HepG2 (cell line): ENCODE measurements at regions not wholly inside any gene's neighbourhood (a gene's known extent, or its start where the extent isn't known, plus 50 kb on each side); places are given as distances from the start of the nearest gene placed in this dataset.

Experiments
- ATAC-seq: fragments of 200-7000 bp; cut with Tn5 transposase; 3 replicates; pipeline ENCODE4 v1.9.1; 2020; ENCODE audit warnings: mild to moderate bottlenecking, moderate library complexity
- BruUV-seq: library from RNA; stranded (reverse); fragments of 400-500 nt; replicated peaks from 2 replicates; lab custom pipeline; 2021; lab: Mats Ljungman, UMichigan
- CTCF ChIA-PET: fragments of 300-600 bp; formaldehyde crosslinking; extraction: SDS; loops from one replicate; lab custom pipeline; 2021; ENCODE audit warnings: low total read pairs, inconsistent platforms, low intra/inter-chr PET ratio; lab: Yijun Ruan, JAX
- POLR2A ChIA-PET: fragments of 350-600 bp; sonication (Branson Sonifier 250); formaldehyde crosslinking; loops from one replicate; lab custom pipeline; 2020; ENCODE audit warnings: antibody characterized with exemption, inconsistent platforms; lab: Yijun Ruan, JAX
- DNase-seq: peaks from one replicate; pipeline ENCODE4 v3.0.0-alpha.2; 2015; ENCODE audit warnings: low spot score
- FAIRE-seq: peaks from 3 replicates; lab custom pipeline; 2011; peaks lifted over from hg19 to GRCh38; lab: Jason Lieb, UNC
- H2AFZ ChIP-seq: one replicate; pipeline ENCODE4 v1.6.1; 2011; ENCODE audit warnings: low read length, inconsistent platforms
- H3K27ac ChIP-seq: fragments of 300-600 bp; 3 replicates; pipeline ENCODE4 v1.8.0; 2011; ENCODE audit warnings: mixed run types, mild to moderate bottlenecking, mixed read lengths, low read length, inconsistent platforms; ENCODE audit not compliant: insufficient read depth; ENCODE audit errors: extremely low read length
- H3K27me3 ChIP-seq, 2 experiments: fragments of 200-600 bp in 1 of 2; 2 replicates in 1 of 2; 3 replicates in 1 of 2; pipeline versions ENCODE4 v1.6.0 to v1.8.0; 2011; ENCODE audit warnings: low read length in 2 of 2, mild to moderate bottlenecking in 2 of 2, moderate library complexity in 2 of 2, inconsistent platforms in 1 of 2; ENCODE audit not compliant: insufficient read depth in 2 of 2, control insufficient read depth in 1 of 2
- H3K36me3 ChIP-seq, 2 experiments: fragments of 200-600 bp in 1 of 2; replicated peaks in 1 of 2; 2 replicates in 1 of 2; 3 replicates in 1 of 2; pipeline versions ENCODE4 v1.5.1 to v1.8.0; 2011; ENCODE audit warnings: low read length in 2 of 2, inconsistent platforms in 1 of 2; ENCODE audit not compliant: insufficient read depth in 2 of 2, control insufficient read depth in 1 of 2
- H3K4me1 ChIP-seq: 2 replicates; pipeline ENCODE4 v1.5.1; 2012; ENCODE audit warnings: low read length, inconsistent platforms; ENCODE audit not compliant: insufficient read depth
- H3K4me2 ChIP-seq: 2 replicates; pipeline ENCODE4 v1.6.0; 2011; ENCODE audit warnings: low read depth, low read length, inconsistent platforms
- H3K4me3 ChIP-seq, 3 experiments: fragments of 200-600 bp in 1 of 3; sonication (generic), shearing (Covaris generic) in 1 of 3; replicated peaks in 1 of 3; 2 replicates each; pipeline ENCODE4 v1.5.1; 2011 to 2016; ENCODE audit warnings: low read length in 3 of 3, inconsistent platforms in 2 of 3, low read depth in 2 of 3, mild to moderate bottlenecking in 2 of 3, control low read depth in 1 of 3, mixed read lengths in 1 of 3; ENCODE audit not compliant: insufficient read depth in 1 of 3
- H3K79me2 ChIP-seq: one replicate; pipeline ENCODE4 v1.6.1; 2011; ENCODE audit warnings: low read length, inconsistent platforms; ENCODE audit not compliant: insufficient read depth
- H3K9ac ChIP-seq: 2 replicates; pipeline ENCODE4 v1.6.0; 2011; ENCODE audit warnings: mild to moderate bottlenecking, low read depth, low read length, inconsistent platforms; ENCODE audit not compliant: insufficient read depth
- H3K9me3 ChIP-seq: 2 replicates; pipeline ENCODE4 v1.5.1; 2012; ENCODE audit warnings: mild to moderate bottlenecking, low read length
- H4K20me1 ChIP-seq: 2 replicates; pipeline ENCODE4 v1.6.0; 2011; ENCODE audit warnings: inconsistent platforms, mild to moderate bottlenecking, low read length, moderate library complexity; ENCODE audit not compliant: insufficient read depth
- BHLHE40 ChIP-seq: IDR thresholded peaks from 2 replicates; pipeline ENCODE4 v1.6.1; 2011; ENCODE audit warnings: low read length, improper control_type of control experiment
- CTCF ChIP-seq: sonication (generic); formaldehyde crosslinking; IDR thresholded peaks from 2 replicates; pipeline ENCODE4 v1.5.0; 2020; ENCODE audit warnings: mild to moderate bottlenecking, missing genetic modification reagents, moderate library complexity
- ELF3 ChIP-seq: IDR thresholded peaks from 2 replicates; pipeline ENCODE4 v1.6.1; 2016; ENCODE audit warnings: missing genetic modification reagents, missing compliant biosample characterization
- FOXA1 ChIP-seq, 2 experiments: fragments of 450-650 bp in 1 of 2; sonication (generic) in 1 of 2; formaldehyde crosslinking in 1 of 2; IDR thresholded peaks; 2 replicates each; pipeline versions ENCODE4 v1.4.0 to v1.6.1; 2016 to 2020; ENCODE audit warnings: missing genetic modification reagents in 1 of 2
- FOXA3 ChIP-seq: IDR thresholded peaks from 2 replicates; pipeline ENCODE4 v1.6.1; 2016; ENCODE audit warnings: missing genetic modification reagents, missing compliant biosample characterization
- GABPB1 ChIP-seq: IDR thresholded peaks from 2 replicates; pipeline ENCODE4 v1.6.1; 2016; ENCODE audit warnings: mild to moderate bottlenecking, missing genetic modification reagents, moderate library complexity, missing compliant biosample characterization
- GZF1 ChIP-seq: sonication (generic); formaldehyde crosslinking; IDR thresholded peaks from 2 replicates; pipeline ENCODE4 v1.5.1; 2020; ENCODE audit warnings: mild to moderate bottlenecking, missing genetic modification reagents
- KDM5B ChIP-seq: sonication (generic); formaldehyde crosslinking; IDR thresholded peaks from 2 replicates; pipeline ENCODE4 v1.4.0; 2020; ENCODE audit warnings: missing genetic modification reagents, mild to moderate bottlenecking, borderline replicate concordance
- PRDM10 ChIP-seq: sonication (generic); formaldehyde crosslinking; IDR thresholded peaks from 2 replicates; pipeline ENCODE4 v1.4.0; 2020; ENCODE audit warnings: low read depth, missing genetic modification reagents
- RARA ChIP-seq: IDR thresholded peaks from 2 replicates; pipeline ENCODE4 v1.6.1; 2016; ENCODE audit warnings: missing genetic modification reagents, missing compliant biosample characterization
- SALL1 ChIP-seq: sonication (generic); formaldehyde crosslinking; IDR thresholded peaks from 2 replicates; pipeline ENCODE4 v1.8.0; 2022; ENCODE audit warnings: mild to moderate bottlenecking, missing genetic modification reagents
- SAP130 ChIP-seq: IDR thresholded peaks from 2 replicates; pipeline ENCODE4 v1.6.1; 2016; ENCODE audit warnings: low read depth
- ZBTB38 ChIP-seq: sonication (generic); formaldehyde crosslinking; IDR thresholded peaks from 2 replicates; pipeline ENCODE4 v1.5.1; 2020; ENCODE audit warnings: mild to moderate bottlenecking, missing genetic modification reagents
- ZKSCAN5 ChIP-seq: sonication (generic); formaldehyde crosslinking; IDR thresholded peaks from 2 replicates; pipeline ENCODE4 v1.5.1; 2020; ENCODE audit warnings: mild to moderate bottlenecking, missing genetic modification reagents
- ZNF280D ChIP-seq: sonication (generic); formaldehyde crosslinking; IDR thresholded peaks from 2 replicates; pipeline ENCODE4 v1.5.1; 2020; ENCODE audit warnings: mild to moderate bottlenecking, missing genetic modification reagents
- ZNF451 ChIP-seq: sonication (generic); formaldehyde crosslinking; IDR thresholded peaks from 2 replicates; pipeline ENCODE4 v1.5.0; 2020; ENCODE audit warnings: mild to moderate bottlenecking, missing genetic modification reagents
- WGBS: methylation state at CpG from one replicate; pipeline ENCODE4 v1.1.6; 2017; ENCODE audit warnings: low lambda C conversion rate; 5-methylcytosine and 5-hydroxymethylcytosine counted together
- in situ Hi-C: cut with HindIII; loops from 2 replicates; pipeline ENCODE4 v1.10.0; 2017; ENCODE audit warnings: low pct_unique_long_range_greater_than_20kb; ENCODE audit not compliant: extremely low pct_ligation_motif_present
- intact Hi-C: fragments of 100-400 bp; cut with micrococcal nuclease; formaldehyde crosslinking; loops from one replicate; pipeline ENCODE4 v1.10.0; 2022; ENCODE audit not compliant: unreplicated experiment

GRCh38 chr9:129491487-129491855, 129.4 kb downstream of the C9orf50 start:
- no peak for ATAC-seq
- Histone ChIP-seq H3K36me3 (peaks cover 1 to 3% of the 10 kb centered on the region in 2 experiments; a peak in 2 of 5 replicates), H3K4me3 (peak overlapping the region in 1 of 3 experiments; percentile 86; a peak in 2 of 6 replicates), H3K9ac (peak overlapping the region; percentile 99; the same call in 1 of the 2 replicates), H3K4me2 (peak overlapping the region; percentile 100), H3K27ac (peak overlapping the region; percentile 91), H3K4me1 (peaks cover 95% of the 10 kb centered on the region), H3K27me3 (no peaks in the 10 kb centered on the region; a peak in 1 of 5 replicates), H3K9me3 (no peaks in the 10 kb centered on the region), H2AFZ (no peak overlapping the region), H3K79me2 (peaks cover 37% of the 10 kb centered on the region), H4K20me1 (no peaks in the 10 kb centered on the region)
- ChIA-PET POLR2A (interaction anchor here (0.6 to 1.9 kb wide), 2 partner anchors 47 to 89 kb away, joined by 3 to 4 read pairs; no protein-coding TSS in a partner anchor), CTCF (no interaction called here)
- FAIRE-seq: no peak
- in situ Hi-C loops: loop anchor here (10.0 kb wide), 1 partner anchor 123 kb away; no protein-coding TSS in a partner anchor
- WGBS: 67% methylated on average over 8 of the region's 8 CpGs
- BruUV-seq: no TSS peak
- intact Hi-C loops: no loop called here
- DNase-seq: no peak
- TF ChIP-seq ZKSCAN5 (CRISPR knock-in tag): no peak
- TF ChIP-seq ZNF451 (CRISPR knock-in tag): no peak
- no peak for TF ChIP-seq FOXA1 (IDR thresholded peaks at IDR 0.05)
- TF ChIP-seq FOXA1 (CRISPR knock-in tag; IDR thresholded peaks at IDR 0.05): peak; percentile 44; the same call in 1 of the 2 replicates
- no peak for TF ChIP-seq GZF1 (CRISPR knock-in tag)
- TF ChIP-seq CTCF (CRISPR knock-in tag): 0 out of 2 replicates have a peak, but pooled peaks have one; percentile 1
- TF ChIP-seq GABPB1 (CRISPR knock-in tag): peak; percentile 18; the same call in 1 of the 2 replicates
- peak; percentile 29; the same call in 1 of the 2 replicates for TF ChIP-seq ELF3
- 0 out of 2 replicates have a peak, but pooled peaks have one; percentile 34 for TF ChIP-seq FOXA3 (CRISPR knock-in tag)
- TF ChIP-seq ZNF280D (CRISPR knock-in tag): no peak
- 0 out of 2 replicates have a peak, but pooled peaks have one; percentile 31 for TF ChIP-seq KDM5B (CRISPR knock-in tag)
- TF ChIP-seq ZBTB38: peak; percentile 99
- TF ChIP-seq SALL1 (CRISPR knock-in tag): peak; percentile 25; the same call in 1 of the 2 replicates
- peak; percentile 56 for TF ChIP-seq SAP130 (CRISPR knock-in tag)
- TF ChIP-seq BHLHE40: peak; percentile 69
- TF ChIP-seq PRDM10 (CRISPR knock-in tag): 0 out of 2 replicates have a peak, but pooled peaks have one; percentile 47
- TF ChIP-seq RARA (CRISPR knock-in tag): 0 out of 2 replicates have a peak, but pooled peaks have one; percentile 29
